CD4-positive, alpha-beta T cell (primary cell): ENCODE measurements at regions not wholly inside any gene's neighbourhood (a gene's known extent, or its start where the extent isn't known, plus 50 kb on each side); places are given as distances from the start of the nearest gene placed in this dataset.

ENCODE experiments used
- ATAC-seq: fragments of 200-7000 bp; cut with Tn5 transposase; one replicate; pipeline ENCODE4 v1.10.0; 2022; ENCODE audit warnings: mild to moderate bottlenecking; ENCODE audit not compliant: poor library complexity
- CTCF ChIA-PET: fragments of 350-600 bp; sonication (Branson Sonifier 250); formaldehyde crosslinking; loops from one replicate; lab custom pipeline; 2021; ENCODE audit warnings: antibody characterized with exemption, inconsistent platforms; lab: Charles Lee
- POLR2A ChIA-PET: fragments of 350-600 bp; sonication (Branson Sonifier 250); formaldehyde crosslinking; loops from one replicate; lab custom pipeline; 2021; ENCODE audit warnings: antibody characterized with exemption, inconsistent platforms; lab: Charles Lee
- DNase-seq, 14 experiments: peaks; one replicate each; pipeline ENCODE4 v3.0.0-alpha.2; 2013 to 2020; ENCODE audit warnings: mixed read lengths in 2 of 14
- H3K27ac ChIP-seq, 2 donors: one replicate each; pipeline versions ENCODE4 v1.5.1 to v1.7.0; 2013; ENCODE audit warnings: low read length in 2 of 2, low read depth in 1 of 2, mild to moderate bottlenecking in 1 of 2
- H3K27me3 ChIP-seq, 2 experiments: 1 replicate in 1 of 2; 2 replicates in 1 of 2; pipeline versions ENCODE4 v1.6.1 to v1.7.0; 2013; ENCODE audit warnings: low read length in 2 of 2, control low read depth in 1 of 2, mild to moderate bottlenecking in 1 of 2, moderate library complexity in 1 of 2; ENCODE audit not compliant: insufficient read depth in 2 of 2, control insufficient read depth in 1 of 2
- H3K36me3 ChIP-seq: one replicate; pipeline ENCODE4 v1.6.1; 2013; ENCODE audit warnings: low read length, control low read depth; ENCODE audit not compliant: insufficient read depth
- H3K4me1 ChIP-seq: one replicate; pipeline ENCODE4 v1.6.1; 2013; ENCODE audit warnings: low read length, control low read depth; ENCODE audit not compliant: insufficient read depth
- H3K4me3 ChIP-seq: one replicate; pipeline ENCODE4 v1.5.1; 2013; ENCODE audit warnings: mild to moderate bottlenecking, low read length, moderate library complexity
- H3K9me3 ChIP-seq, 2 experiments: 1 replicate in 1 of 2; 2 replicates in 1 of 2; pipeline versions ENCODE4 v1.6.1 to v1.7.0; 2013; ENCODE audit warnings: low read length in 2 of 2, mild to moderate bottlenecking in 2 of 2, control low read depth in 1 of 2, moderate library complexity in 1 of 2; ENCODE audit not compliant: control insufficient read depth in 1 of 2, insufficient read depth in 1 of 2
- H3K27ac Mint-ChIP-seq: one replicate; pipeline ENCODE4 v1.8.0; 2020; ENCODE audit warnings: mixed read lengths
- H3K27me3 Mint-ChIP-seq: one replicate; pipeline ENCODE4 v1.8.0; 2021; ENCODE audit warnings: mixed read lengths
- H3K36me3 Mint-ChIP-seq: one replicate; pipeline ENCODE4 v1.8.0; 2021; ENCODE audit warnings: low read depth, mixed read lengths
- H3K4me1 Mint-ChIP-seq: one replicate; pipeline ENCODE4 v1.8.0; 2021; ENCODE audit warnings: low read depth, mixed read lengths
- H3K4me3 Mint-ChIP-seq: one replicate; pipeline ENCODE4 v1.8.0; 2020; ENCODE audit warnings: mild to moderate bottlenecking, mixed read lengths
- H3K9me3 Mint-ChIP-seq: one replicate; pipeline ENCODE4 v1.8.0; 2020; ENCODE audit warnings: mixed read lengths
- intact Hi-C, 2 experiments: fragments of 100-400 bp; cut with DNase I in 1 of 2; cut with micrococcal nuclease in 1 of 2; formaldehyde crosslinking; loops; one replicate each; pipeline versions ENCODE4 v1.15.1 to v1.9.0; 2023 to 2025; cut with DNase I, micrococcal nuclease
- TF ChIP-seq, protein P1 (sequence below): fragments of 200-600 bp; IDR thresholded peaks from one replicate; pipeline ENCODE4 v1.8.0; 2022; ENCODE audit warnings: antibody characterized with exemption, mild to moderate bottlenecking

DNA sequence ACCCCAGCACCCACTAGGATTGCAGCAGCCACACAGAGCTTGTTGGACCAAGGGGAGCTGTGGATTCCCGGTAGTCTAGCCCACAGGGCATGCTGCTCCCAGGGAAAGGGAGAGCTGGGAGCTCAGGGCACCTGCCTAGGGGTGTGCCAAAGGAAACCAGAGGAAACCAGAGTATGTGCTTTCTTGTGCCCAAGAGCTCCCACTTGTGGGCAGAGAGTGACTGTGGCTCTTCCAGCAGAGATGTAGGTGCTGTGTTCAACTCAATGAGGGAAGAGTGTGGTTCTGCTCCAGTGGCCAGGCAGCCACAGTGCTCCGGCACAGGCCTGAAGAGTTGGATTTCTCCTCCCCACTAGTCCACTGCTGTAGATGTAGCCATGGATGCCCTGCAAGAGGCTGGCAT lies 1050.0 kb upstream of the INTU start:
- H3K27me3 Mint-ChIP-seq = no peaks in the 10 kb centered on the region
- no peak for DNase-seq
- intact Hi-C loops = no loop called here

DNA sequence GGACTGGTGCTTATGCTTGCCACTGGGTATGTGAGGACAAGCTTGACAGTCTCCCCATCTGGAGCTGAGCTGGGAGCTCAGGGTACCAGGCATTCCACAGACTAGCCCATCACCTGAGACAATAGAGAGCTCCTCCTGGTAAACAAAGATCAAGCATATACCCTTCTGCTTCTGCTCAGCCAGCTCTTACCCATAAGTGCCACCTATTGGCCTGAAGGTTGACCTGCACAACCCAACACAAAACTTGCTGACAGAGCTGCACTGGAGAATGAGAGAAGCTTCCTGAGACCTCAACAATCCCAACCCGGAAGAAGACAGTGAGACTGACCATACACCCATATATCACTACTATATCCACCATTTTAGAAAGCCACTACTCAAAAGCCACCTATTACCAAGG lies 1049.2 kb upstream of the INTU start:
- no peak for DNase-seq
- no peak for ATAC-seq
- Mint-ChIP-seq H3K4me1 (no peaks in the 10 kb centered on the region), H3K4me3 (no peak overlapping the region), H3K27ac (no peak overlapping the region), H3K9me3 (peaks cover 7% of the 10 kb centered on the region), H3K36me3 (no peaks in the 10 kb centered on the region), H3K27me3 (no peaks in the 10 kb centered on the region)
- Histone ChIP-seq H3K36me3 (no peaks in the 10 kb centered on the region), H3K4me1 (no peaks in the 10 kb centered on the region), H3K27me3 (no peaks in the 10 kb centered on the region), H3K9me3 (peaks cover 6 to 19% of the 10 kb centered on the region in 2 experiments), H3K27ac (no peak overlapping the region), H3K4me3 (no peak overlapping the region)
- ChIA-PET CTCF (interaction anchor here (1.1 kb wide), 1 partner anchor 31 kb away, joined by 3 read pairs; no protein-coding TSS in a partner anchor), POLR2A (interaction anchor here (0.7 kb wide), 1 partner anchor 172 kb away, joined by 3 read pairs; no protein-coding TSS in a partner anchor)
- intact Hi-C loops = no loop called here
- TF ChIP-seq, protein P1, sequence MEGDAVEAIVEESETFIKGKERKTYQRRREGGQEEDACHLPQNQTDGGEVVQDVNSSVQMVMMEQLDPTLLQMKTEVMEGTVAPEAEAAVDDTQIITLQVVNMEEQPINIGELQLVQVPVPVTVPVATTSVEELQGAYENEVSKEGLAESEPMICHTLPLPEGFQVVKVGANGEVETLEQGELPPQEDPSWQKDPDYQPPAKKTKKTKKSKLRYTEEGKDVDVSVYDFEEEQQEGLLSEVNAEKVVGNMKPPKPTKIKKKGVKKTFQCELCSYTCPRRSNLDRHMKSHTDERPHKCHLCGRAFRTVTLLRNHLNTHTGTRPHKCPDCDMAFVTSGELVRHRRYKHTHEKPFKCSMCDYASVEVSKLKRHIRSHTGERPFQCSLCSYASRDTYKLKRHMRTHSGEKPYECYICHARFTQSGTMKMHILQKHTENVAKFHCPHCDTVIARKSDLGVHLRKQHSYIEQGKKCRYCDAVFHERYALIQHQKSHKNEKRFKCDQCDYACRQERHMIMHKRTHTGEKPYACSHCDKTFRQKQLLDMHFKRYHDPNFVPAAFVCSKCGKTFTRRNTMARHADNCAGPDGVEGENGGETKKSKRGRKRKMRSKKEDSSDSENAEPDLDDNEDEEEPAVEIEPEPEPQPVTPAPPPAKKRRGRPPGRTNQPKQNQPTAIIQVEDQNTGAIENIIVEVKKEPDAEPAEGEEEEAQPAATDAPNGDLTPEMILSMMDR = no peak

More for the DNA sequence above, 1050.0 kb upstream of the INTU start:
- Histone ChIP-seq H3K27me3 (no peaks in the 10 kb centered on the region), H3K36me3 (no peaks in the 10 kb centered on the region), H3K4me3 (no peak overlapping the region), H3K27ac (no peak overlapping the region), H3K4me1 (no peaks in the 10 kb centered on the region), H3K9me3 (peaks cover 6 to 19% of the 10 kb centered on the region in 2 experiments)
- peaks cover 7% of the 10 kb centered on the region for H3K9me3 Mint-ChIP-seq
- H3K27ac Mint-ChIP-seq = no peak overlapping the region
- TF ChIP-seq, protein P1 = no peak
- H3K4me1 Mint-ChIP-seq = no peaks in the 10 kb centered on the region
- CTCF ChIA-PET = no interaction called here
- ATAC-seq = no peak
- POLR2A ChIA-PET = no interaction called here
- no peak overlapping the region for H3K4me3 Mint-ChIP-seq
- H3K36me3 Mint-ChIP-seq = no peaks in the 10 kb centered on the region

DNA sequence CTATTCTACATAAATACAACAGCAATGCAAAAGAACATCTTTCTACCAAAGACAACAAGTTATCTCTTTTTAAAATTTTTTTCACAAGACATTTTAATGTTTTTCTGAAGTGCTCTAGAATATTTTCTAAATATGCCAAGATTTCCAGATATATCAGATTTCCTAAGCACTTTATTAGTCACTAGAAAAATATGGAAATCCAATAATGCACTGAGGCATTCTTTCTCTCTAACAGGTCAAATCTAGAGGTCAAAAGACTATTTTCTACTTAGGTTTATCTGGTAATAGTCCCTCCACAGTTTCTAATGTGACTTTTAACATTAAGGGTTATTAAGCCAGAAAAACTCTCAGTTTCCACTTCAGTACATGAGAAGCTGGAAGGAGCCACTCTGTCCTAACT lies 1041.2 kb upstream of the INTU start:
- Mint-ChIP-seq H3K27ac (no peak overlapping the region), H3K27me3 (no peaks in the 10 kb centered on the region), H3K36me3 (no peaks in the 10 kb centered on the region), H3K4me1 (no peaks in the 10 kb centered on the region), H3K9me3 (peaks cover 15% of the 10 kb centered on the region), H3K4me3 (no peak overlapping the region)
- DNase-seq = no peak
- intact Hi-C loops = no loop called here
- H3K36me3 ChIP-seq = no peaks in the 10 kb centered on the region
- ChIA-PET POLR2A (no interaction called here), CTCF (no interaction called here)
- ATAC-seq = no peak
- peaks cover 0 to 5% of the 10 kb centered on the region in 2 experiments for H3K9me3 ChIP-seq
- no peak overlapping the region for H3K27ac ChIP-seq
- no peak overlapping the region for H3K4me3 ChIP-seq
- H3K4me1 ChIP-seq = no peaks in the 10 kb centered on the region
- TF ChIP-seq, protein P1 = no peak
- no peaks in the 10 kb centered on the region for H3K27me3 ChIP-seq
